Fibroblast of the aortic adventitia (primary cell): ENCODE measurements at regions not wholly inside any gene's neighbourhood (a gene's known extent, or its start where the extent isn't known, plus 50 kb on each side); places are given as distances from the start of the nearest gene placed in this dataset.

Experiments used
- DNase-seq: peaks from one replicate; pipeline ENCODE4 v3.0.0-alpha.2; 2010; ENCODE audit warnings: low read depth
- H3K4me3 ChIP-seq: 2 replicates; pipeline ENCODE4 v1.5.1; 2011; ENCODE audit warnings: low read depth, mild to moderate bottlenecking, control low read depth, low read length, moderate library complexity
- CTCF ChIP-seq: IDR thresholded peaks from 2 replicates; pipeline ENCODE4 v1.5.1; 2011; ENCODE audit warnings: mild to moderate bottlenecking, low read length, control low read depth, inconsistent platforms; ENCODE audit not compliant: insufficient read depth

DNA sequence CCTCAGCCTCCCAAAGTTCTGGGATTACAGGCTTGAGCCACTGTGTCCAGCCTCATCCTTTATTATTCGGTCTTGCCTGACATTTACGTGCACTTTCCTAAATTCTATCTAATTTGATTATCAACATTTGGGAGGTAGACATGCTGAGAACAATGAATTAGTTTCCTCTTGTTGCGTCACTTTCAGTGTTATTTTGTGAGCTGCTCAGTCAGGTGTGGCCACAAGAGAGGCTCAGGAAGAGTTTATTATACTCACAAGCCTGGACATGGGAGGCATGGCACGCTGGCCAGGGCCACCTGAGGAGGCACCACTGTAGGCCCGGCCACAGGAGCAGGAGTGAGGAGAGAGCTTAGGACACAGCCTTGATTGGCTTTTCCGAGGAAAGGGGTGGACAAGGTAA, 59.7 kb upstream of the RBFOX2 start:
- no peak for DNase-seq
- H3K4me3 ChIP-seq: no peak overlapping the region
- no peak for TF ChIP-seq CTCF

DNA sequence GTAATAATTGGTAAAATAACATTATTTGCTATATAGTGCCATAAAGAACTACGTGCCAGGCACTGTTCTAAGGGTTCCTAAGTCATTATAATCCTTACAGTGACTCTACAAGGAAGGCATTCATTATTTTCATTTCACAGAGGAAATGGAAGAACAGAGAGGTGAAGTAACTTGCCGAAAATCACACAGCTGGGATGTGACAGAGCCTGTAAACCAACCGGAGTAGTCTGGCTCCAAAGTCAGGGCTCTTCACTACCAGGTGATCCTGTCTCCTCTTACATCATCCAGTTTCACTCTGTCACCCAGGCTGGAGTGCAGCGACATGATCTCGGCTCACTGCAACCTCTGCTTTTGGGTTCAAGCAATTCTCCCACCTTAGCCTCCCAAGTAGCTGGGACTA, 59.2 kb upstream of the RBFOX2 start:
- no peak for TF ChIP-seq CTCF
- DNase-seq: no peak
- H3K4me3 ChIP-seq: no peak overlapping the region

DNA sequence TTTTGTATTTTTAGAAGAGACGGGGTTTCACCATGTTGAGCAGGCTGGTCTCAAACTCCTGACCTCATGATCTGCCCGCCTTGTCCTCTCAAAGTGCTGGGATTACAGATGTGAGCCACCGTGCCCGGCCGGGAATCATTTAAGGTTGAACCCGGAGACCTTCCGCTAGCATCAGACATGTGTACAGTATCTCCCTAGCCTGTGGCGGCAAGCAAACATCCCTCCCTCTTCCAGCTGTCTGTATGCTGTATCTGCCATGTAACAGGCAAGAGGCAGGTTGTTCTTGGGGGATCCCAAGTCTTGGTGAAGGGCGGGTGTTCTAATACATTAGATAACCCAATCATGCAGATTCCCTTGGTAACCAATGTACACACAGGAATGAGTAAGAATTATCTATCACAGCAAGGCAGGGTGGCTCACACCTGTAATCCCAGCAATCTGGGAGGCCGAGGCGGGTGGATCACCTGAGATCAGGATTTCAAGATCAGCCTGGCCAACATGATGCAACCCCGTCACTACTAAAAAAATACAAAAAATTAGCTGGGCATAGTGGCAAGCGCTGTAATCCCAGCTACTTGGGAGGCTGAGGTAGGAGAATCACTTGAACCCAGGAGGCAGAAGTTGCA, 58.1 kb upstream of the RBFOX2 start:
- H3K4me3 ChIP-seq: no peak overlapping the region
- no peak for DNase-seq
- TF ChIP-seq CTCF: no peak

- peak; percentile 19 for DNase-seq
Measured at GRCh38 chr22:36086170-36086490, 57.5 kb upstream of the RBFOX2 start.

GRCh38 chr22:36085476-36086169, 57.0 kb upstream of the RBFOX2 start:
- TF ChIP-seq CTCF: no peak
- DNase-seq: no peak
- no peak overlapping the region for H3K4me3 ChIP-seq

More at GRCh38 chr22:36086170-36086490, 57.5 kb upstream of the RBFOX2 start:
- H3K4me3 ChIP-seq: no peak overlapping the region
- TF ChIP-seq CTCF: no peak

GRCh38 chr22:36084717-36085116, 56.1 kb upstream of the RBFOX2 start:
- no peak overlapping the region for H3K4me3 ChIP-seq
- TF ChIP-seq CTCF: no peak
- no peak for DNase-seq

DNA sequence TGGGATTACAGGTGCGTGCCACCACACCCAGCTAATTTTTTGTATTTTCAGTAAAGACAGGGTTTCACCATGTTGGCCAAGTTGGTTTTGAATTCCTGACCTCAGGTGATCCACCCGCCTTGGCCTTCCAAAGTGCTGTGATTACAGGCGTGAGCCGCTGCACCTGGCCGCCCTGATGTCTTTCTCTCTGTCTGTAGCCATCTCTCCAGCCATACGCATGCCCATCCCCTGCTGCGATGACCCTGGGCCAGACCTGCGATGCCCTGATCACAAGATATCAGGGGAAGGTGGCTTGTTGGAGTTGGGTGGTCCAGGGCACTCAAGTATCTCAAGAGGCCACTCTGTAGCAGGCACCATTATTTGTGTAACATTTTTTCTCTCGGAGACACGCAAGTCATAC, 54.4 kb upstream of the RBFOX2 start:
- no peak for TF ChIP-seq CTCF
- DNase-seq: no peak
- no peak overlapping the region for H3K4me3 ChIP-seq
